ENCODE measurements at regions not wholly inside any gene's neighbourhood (a gene's known extent, or its start where the extent isn't known, plus 50 kb on each side); places are given as distances from the start of the nearest gene placed in this dataset.

DNA sequence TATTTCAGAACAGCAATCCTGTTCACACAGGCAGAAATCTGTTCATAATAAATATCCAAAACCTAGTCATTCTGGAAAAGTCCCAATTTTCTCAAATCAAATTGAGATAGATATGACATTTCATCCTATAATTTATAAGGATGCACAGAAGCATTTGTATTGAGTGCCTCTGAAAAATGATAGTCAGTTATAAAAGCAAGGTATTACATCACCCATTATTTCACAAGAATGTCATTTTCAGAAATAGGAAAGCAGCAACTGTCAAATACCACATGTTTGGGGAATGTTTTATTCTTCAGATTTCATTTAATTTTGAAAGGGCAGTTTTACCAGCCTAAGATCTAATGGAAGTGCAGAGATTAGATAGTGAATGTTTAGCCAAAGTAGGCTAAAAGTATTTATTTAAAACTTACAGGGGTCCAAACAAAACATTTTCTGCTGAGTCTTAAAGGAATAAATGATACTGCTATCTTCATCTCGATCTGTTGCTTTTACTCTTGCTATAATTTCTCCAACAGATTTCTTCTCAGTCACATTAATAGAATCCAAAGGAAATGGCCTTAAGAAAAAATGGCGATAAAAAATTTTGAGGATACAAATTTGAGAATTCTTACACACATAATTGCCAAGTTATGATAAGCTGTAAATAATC lies 185.8 kb downstream of the HGF start:
- no peak for TF ChIP-seq POLR2A (IDR thresholded peaks at IDR 0.05)
- TF ChIP-seq, protein P1, sequence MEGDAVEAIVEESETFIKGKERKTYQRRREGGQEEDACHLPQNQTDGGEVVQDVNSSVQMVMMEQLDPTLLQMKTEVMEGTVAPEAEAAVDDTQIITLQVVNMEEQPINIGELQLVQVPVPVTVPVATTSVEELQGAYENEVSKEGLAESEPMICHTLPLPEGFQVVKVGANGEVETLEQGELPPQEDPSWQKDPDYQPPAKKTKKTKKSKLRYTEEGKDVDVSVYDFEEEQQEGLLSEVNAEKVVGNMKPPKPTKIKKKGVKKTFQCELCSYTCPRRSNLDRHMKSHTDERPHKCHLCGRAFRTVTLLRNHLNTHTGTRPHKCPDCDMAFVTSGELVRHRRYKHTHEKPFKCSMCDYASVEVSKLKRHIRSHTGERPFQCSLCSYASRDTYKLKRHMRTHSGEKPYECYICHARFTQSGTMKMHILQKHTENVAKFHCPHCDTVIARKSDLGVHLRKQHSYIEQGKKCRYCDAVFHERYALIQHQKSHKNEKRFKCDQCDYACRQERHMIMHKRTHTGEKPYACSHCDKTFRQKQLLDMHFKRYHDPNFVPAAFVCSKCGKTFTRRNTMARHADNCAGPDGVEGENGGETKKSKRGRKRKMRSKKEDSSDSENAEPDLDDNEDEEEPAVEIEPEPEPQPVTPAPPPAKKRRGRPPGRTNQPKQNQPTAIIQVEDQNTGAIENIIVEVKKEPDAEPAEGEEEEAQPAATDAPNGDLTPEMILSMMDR (IDR thresholded peaks at IDR 0.05) = no peak
